ENCODE measurements at regions not wholly inside any gene's neighbourhood (a gene's known extent, or its start where the extent isn't known, plus 50 kb on each side); places are given as distances from the start of the nearest gene placed in this dataset.

DNA sequence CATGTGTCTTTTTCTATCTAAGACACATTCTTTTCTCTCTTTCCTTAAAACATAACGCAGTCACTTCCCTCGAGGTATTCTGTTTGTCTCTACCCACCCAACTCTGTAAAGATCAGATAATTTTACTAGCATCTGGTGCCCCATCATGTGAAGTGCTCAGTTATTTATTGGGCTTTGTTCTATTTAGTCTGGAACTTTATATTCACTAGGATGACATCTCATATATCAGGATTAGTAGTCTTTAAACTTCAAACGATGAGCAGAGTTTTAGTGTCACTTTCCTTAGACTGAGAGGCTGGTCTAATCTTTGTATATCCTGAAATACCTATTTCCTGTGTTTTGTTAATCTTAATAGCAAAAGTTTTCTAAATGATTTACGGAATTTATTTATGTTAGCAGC is 445.5 kb upstream of the NDST3 start:
- TF ChIP-seq, protein P1, sequence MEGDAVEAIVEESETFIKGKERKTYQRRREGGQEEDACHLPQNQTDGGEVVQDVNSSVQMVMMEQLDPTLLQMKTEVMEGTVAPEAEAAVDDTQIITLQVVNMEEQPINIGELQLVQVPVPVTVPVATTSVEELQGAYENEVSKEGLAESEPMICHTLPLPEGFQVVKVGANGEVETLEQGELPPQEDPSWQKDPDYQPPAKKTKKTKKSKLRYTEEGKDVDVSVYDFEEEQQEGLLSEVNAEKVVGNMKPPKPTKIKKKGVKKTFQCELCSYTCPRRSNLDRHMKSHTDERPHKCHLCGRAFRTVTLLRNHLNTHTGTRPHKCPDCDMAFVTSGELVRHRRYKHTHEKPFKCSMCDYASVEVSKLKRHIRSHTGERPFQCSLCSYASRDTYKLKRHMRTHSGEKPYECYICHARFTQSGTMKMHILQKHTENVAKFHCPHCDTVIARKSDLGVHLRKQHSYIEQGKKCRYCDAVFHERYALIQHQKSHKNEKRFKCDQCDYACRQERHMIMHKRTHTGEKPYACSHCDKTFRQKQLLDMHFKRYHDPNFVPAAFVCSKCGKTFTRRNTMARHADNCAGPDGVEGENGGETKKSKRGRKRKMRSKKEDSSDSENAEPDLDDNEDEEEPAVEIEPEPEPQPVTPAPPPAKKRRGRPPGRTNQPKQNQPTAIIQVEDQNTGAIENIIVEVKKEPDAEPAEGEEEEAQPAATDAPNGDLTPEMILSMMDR (IDR thresholded peaks at IDR 0.05): no peak
- TF ChIP-seq POLR2A (IDR thresholded peaks at IDR 0.05) (no peak), POLR2AphosphoS5 (IDR thresholded peaks at IDR 0.05) (no peak), EP300 (IDR thresholded peaks at IDR 0.05; ENCODE audit: low read depth) (no peak)

Data from transverse colon (tissue), 4 donors.